Body of pancreas (tissue), 4 donors: ENCODE measurements at regions not wholly inside any gene's neighbourhood (a gene's known extent, or its start where the extent isn't known, plus 50 kb on each side); places are given as distances from the start of the nearest gene placed in this dataset.

Source experiments
- ATAC-seq: fragments of 150-250 bp; one replicate; pipeline ENCODE4 v1.9.1; 2016
- DNase-seq, 4 donors: peaks; one replicate each; pipeline ENCODE4 v3.0.0-alpha.2; 2019
- H3K27ac ChIP-seq, 4 donors: fragments of 200-600 bp; sonication (generic); 1 replicate in 3 of 4; 2 replicates in 1 of 4; pipeline versions ENCODE4 v1.5.1 to v1.6.1; 2016 to 2019; ENCODE audit warnings: mild to moderate bottlenecking in 1 of 4, mixed read lengths in 1 of 4, moderate library complexity in 1 of 4
- H3K27me3 ChIP-seq, 2 donors: fragments of 200-600 bp; sonication (generic); one replicate each; pipeline ENCODE4 v1.6.0; 2016; ENCODE audit warnings: mild to moderate bottlenecking in 1 of 2
- H3K36me3 ChIP-seq, 2 donors: fragments of 200-600 bp; sonication (generic); replicated peaks in 1 of 2; 2 replicates each; pipeline ENCODE4 v1.5.1; 2016; ENCODE audit warnings: low read depth in 2 of 2; ENCODE audit not compliant: insufficient read depth in 1 of 2
- H3K4me1 ChIP-seq: fragments of 200-600 bp; sonication (generic); one replicate; pipeline ENCODE4 v1.6.0; 2016
- H3K4me3 ChIP-seq, 2 donors: fragments of 200-600 bp; sonication (generic); 1 replicate in 1 of 2; 2 replicates in 1 of 2; pipeline ENCODE4 v1.5.1; 2016 to 2019
- H3K9me3 ChIP-seq, 3 donors: fragments of 200-600 bp; sonication (generic); 1 replicate in 2 of 3; 2 replicates in 1 of 3; pipeline ENCODE4 v1.5.1; 2016
- CTCF ChIP-seq, 7 experiments: fragments of 450-650 bp in 4 of 7; fragments of 200-600 bp in 3 of 7; sonication (generic) in 3 of 7; IDR thresholded peaks; one replicate each; pipeline ENCODE4 v1.5.1; 2016 to 2019; ENCODE audit warnings: antibody characterized with exemption in 7 of 7
- POLR2A ChIP-seq, 3 donors: fragments of 450-650 bp; IDR thresholded peaks; one replicate each; pipeline ENCODE4 v1.6.1; 2016; ENCODE audit warnings: antibody characterized with exemption in 3 of 3, mild to moderate bottlenecking in 2 of 3
- WGBS, 2 donors: methylation state at CpG; one replicate each; pipeline ENCODE4 v1.1.5; 2017; 5-methylcytosine and 5-hydroxymethylcytosine counted together
- intact Hi-C: fragments of 100-400 bp; cut with DNase I; formaldehyde crosslinking; loops from one replicate; pipeline ENCODE4 v1.15.1; 2023

DNA sequence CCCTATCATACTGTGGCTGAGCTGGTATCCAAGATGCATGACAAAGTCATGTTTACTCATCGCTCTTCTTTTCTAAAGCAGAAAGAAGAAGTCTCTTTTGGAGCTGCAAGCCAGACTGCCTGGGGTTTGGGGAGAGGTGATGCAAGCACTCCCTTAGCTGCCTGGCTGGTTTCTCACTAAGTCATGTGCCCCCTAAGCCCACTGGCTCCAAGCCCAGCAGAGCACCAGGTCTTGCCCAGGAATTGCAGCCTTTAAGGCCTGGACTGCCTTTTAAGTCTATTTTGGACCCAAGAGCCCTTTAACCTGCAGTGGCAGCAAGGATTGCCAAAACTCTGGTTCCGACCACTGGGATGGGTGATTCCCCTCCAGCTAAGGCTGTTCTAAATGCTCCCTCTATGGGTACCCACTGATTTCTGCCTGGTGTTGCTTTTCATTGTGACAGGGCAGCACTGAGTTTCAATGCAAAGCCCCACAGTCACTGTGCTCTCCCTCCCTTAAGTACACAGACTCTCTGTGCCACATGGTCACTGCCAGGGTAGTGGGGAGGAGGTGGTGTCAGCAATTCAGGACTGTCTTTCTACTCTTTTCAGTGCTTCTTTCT lies 548.6 kb downstream of the TLL1 start:
- H3K36me3 ChIP-seq, result no peaks in the 10 kb centered on the region
- WGBS, 2 donors, result 62 to 72% methylated on average over 2 of the region's 2 CpGs
- ATAC-seq, result no peak
- H3K27me3 ChIP-seq, result no peaks in the 10 kb centered on the region
- H3K9me3 ChIP-seq, result peaks cover 0 to 22% (median 0%) of the 10 kb centered on the region in 3 donors
- H3K4me3 ChIP-seq, result no peak overlapping the region
- intact Hi-C loops, result no loop called here
- no peaks in the 10 kb centered on the region for H3K4me1 ChIP-seq
- no peak for DNase-seq
- no peak overlapping the region for H3K27ac ChIP-seq
- TF ChIP-seq POLR2A (IDR thresholded peaks at IDR 0.05) (no peak), CTCF (IDR thresholded peaks at IDR 0.05) (no peak)

DNA sequence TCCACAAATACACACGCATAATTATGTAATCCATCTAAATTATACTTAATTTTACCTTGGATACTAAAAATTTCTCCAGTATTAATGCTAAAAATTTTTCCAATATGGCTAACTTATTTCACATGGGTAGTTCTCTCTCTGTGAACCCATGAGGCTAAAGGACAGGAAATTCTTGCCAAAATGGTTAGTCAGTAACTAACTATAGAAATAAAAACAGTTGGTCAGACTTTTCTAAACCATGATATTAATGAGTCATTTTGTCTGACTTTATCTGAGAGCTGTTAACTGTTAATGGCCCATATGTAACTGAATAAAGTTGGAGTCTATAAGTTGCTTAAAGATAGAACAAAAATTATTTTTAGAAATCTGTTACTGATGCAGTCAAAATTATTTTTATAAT lies 549.4 kb downstream of the TLL1 start:
- Histone ChIP-seq H3K27ac (no peak overlapping the region), H3K4me3 (no peak overlapping the region), H3K36me3 (no peaks in the 10 kb centered on the region), H3K9me3 (peaks cover 0 to 22% (median 0%) of the 10 kb centered on the region in 3 donors), H3K27me3 (no peaks in the 10 kb centered on the region), H3K4me1 (no peaks in the 10 kb centered on the region)
- ATAC-seq (no peak), DNase-seq (no peak)
- TF ChIP-seq POLR2A (IDR thresholded peaks at IDR 0.05) (no peak), CTCF (IDR thresholded peaks at IDR 0.05) (no peak)
- intact Hi-C loops, result no loop called here
- WGBS, 2 donors, result 73% methylated on average over 1 of the region's 1 CpG

- Histone ChIP-seq H3K27me3 (no peaks in the 10 kb centered on the region), H3K27ac (no peak overlapping the region), H3K4me1 (no peaks in the 10 kb centered on the region), H3K36me3 (no peaks in the 10 kb centered on the region), H3K4me3 (no peak overlapping the region), H3K9me3 (peaks cover 0 to 6% (median 0%) of the 10 kb centered on the region in 3 donors)
- no peak for DNase-seq
- intact Hi-C loops, result no loop called here
- 60 to 65% methylated on average over 2 of the region's 2 CpGs for WGBS, 2 donors
- TF ChIP-seq POLR2A (IDR thresholded peaks at IDR 0.05) (no peak), CTCF (IDR thresholded peaks at IDR 0.05) (no peak)
- no peak for ATAC-seq
Measured at GRCh38 chr4:166426300-166426863, 553.3 kb downstream of the TLL1 start.

- intact Hi-C loops, result no loop called here
- no peak overlapping the region for H3K4me3 ChIP-seq
- no peaks in the 10 kb centered on the region for H3K4me1 ChIP-seq
- H3K9me3 ChIP-seq, result no peaks in the 10 kb centered on the region
- H3K36me3 ChIP-seq, result no peaks in the 10 kb centered on the region
- no peak overlapping the region for H3K27ac ChIP-seq
- DNase-seq, result no peak
- H3K27me3 ChIP-seq, result no peaks in the 10 kb centered on the region
- no peak for ATAC-seq
- TF ChIP-seq CTCF (IDR thresholded peaks at IDR 0.05), result no peak
- no peak for TF ChIP-seq POLR2A (IDR thresholded peaks at IDR 0.05)
Measured at GRCh38 chr4:166432125-166432524, 559.1 kb downstream of the TLL1 start.

GRCh38 chr4:166432842-166433241 lies 559.8 kb downstream of the TLL1 start:
- Histone ChIP-seq H3K4me1 (no peaks in the 10 kb centered on the region), H3K36me3 (no peaks in the 10 kb centered on the region), H3K27ac (no peak overlapping the region), H3K9me3 (no peaks in the 10 kb centered on the region), H3K4me3 (no peak overlapping the region), H3K27me3 (no peaks in the 10 kb centered on the region)
- intact Hi-C loops, result no loop called here
- ATAC-seq (no peak), DNase-seq (no peak)
- TF ChIP-seq POLR2A (IDR thresholded peaks at IDR 0.05), result no peak
- no peak for TF ChIP-seq CTCF (IDR thresholded peaks at IDR 0.05)
